ENCODE measurements at regions not wholly inside any gene's neighbourhood (a gene's known extent, or its start where the extent isn't known, plus 50 kb on each side); places are given as distances from the start of the nearest gene placed in this dataset.

- no peak for TF ChIP-seq POLR2A (IDR thresholded peaks at IDR 0.05)
- TF ChIP-seq POLR2AphosphoS5 (IDR thresholded peaks at IDR 0.05) = no peak
Observed at GRCh38 chr9:21661626-21662025, 140.8 kb upstream of the MTAP start.
